ENCODE measurements at regions not wholly inside any gene's neighbourhood (a gene's known extent, or its start where the extent isn't known, plus 50 kb on each side); places are given as distances from the start of the nearest gene placed in this dataset.

GRCh38 chr11:11763796-11764422 is 77.9 kb upstream of the USP47 start:
- no peak for TF ChIP-seq CTCF (IDR thresholded peaks at IDR 0.05)
- no peak for TF ChIP-seq POLR2A (IDR thresholded peaks at IDR 0.05)

Data from thyroid gland (tissue), 4 donors.